Epithelial cell of prostate (primary cell): ENCODE measurements at regions not wholly inside any gene's neighbourhood (a gene's known extent, or its start where the extent isn't known, plus 50 kb on each side); places are given as distances from the start of the nearest gene placed in this dataset.

Experiments
- DNase-seq: peaks from one replicate; pipeline ENCODE4 v3.0.0-alpha.2; 2011; ENCODE audit warnings: low read depth, low spot score
- H3K27ac ChIP-seq: fragments of 450-650 bp; 2 replicates; pipeline ENCODE4 v1.5.1; 2017; ENCODE audit warnings: mild to moderate bottlenecking

GRCh38 chr1:99561952-99562351, 84.0 kb upstream of the PALMD start:
- no peak for DNase-seq
- H3K27ac ChIP-seq: no peak overlapping the region

GRCh38 chr1:99565606-99566289, 80.2 kb upstream of the PALMD start:
- H3K27ac ChIP-seq: peak overlapping the region; percentile 42

GRCh38 chr1:99566290-99567021, 79.5 kb upstream of the PALMD start:
- peak overlapping the region; percentile 42 for H3K27ac ChIP-seq
- no peak for DNase-seq

More at GRCh38 chr1:99565606-99566289, 80.2 kb upstream of the PALMD start:
- DNase-seq: no peak

GRCh38 chr1:99570486-99571089, 75.3 kb upstream of the PALMD start:
- no peak for DNase-seq
- H3K27ac ChIP-seq: no peak overlapping the region

DNA sequence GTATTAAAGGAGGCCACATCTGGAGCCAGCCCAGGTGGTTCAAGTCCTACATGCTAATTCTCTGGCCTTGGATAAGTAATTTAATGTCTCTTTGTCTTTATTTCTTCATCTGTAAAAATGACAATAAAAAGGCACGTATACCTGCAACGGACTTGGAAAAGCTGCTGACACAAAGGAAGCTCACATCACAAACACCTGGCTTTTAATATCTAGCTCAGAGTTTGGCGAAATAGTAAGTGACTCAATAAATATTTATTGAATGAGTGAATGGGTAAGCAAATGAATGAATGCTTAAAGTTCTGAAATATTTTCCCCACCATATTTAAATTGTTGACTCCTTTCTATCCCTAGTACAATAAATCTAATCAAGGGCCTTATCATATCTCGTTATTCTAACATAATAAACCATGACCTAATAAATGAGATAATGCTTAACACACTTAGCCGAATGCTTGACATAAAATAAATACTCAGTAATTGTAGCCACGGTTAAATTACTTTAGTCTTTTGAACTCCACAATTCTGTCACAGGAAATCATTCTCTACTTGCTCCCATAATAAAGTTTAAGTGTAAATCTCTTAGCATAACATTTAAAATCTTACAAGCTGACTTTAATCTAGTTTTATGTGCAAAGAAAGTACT, 74.7 kb upstream of the PALMD start:
- DNase-seq: no peak
- no peak overlapping the region for H3K27ac ChIP-seq

GRCh38 chr1:99573431-99574217, 72.3 kb upstream of the PALMD start:
- no peak overlapping the region for H3K27ac ChIP-seq
- DNase-seq: no peak

DNA sequence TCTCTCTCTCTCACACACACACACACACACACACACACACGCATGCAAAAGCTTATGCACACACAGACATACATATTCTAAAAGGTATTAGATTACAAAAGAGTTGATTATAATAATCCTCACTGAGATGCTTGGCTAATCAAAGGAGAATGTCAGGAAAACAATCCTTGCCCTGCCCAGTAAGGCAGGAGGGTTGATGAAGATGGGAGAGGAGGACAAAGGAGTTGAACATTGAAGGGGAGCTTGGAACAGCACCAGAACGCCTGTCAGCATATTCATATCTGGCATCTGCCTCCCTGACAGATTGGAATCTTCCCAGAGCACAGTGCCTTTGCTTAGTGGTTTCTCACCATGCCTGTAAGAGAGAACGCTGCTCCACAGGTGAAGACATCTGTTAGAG, 68.6 kb upstream of the PALMD start:
- no peak overlapping the region for H3K27ac ChIP-seq
- no peak for DNase-seq

- H3K27ac ChIP-seq: peak overlapping the region; percentile 71
- DNase-seq: no peak
Measured at GRCh38 chr1:99579691-99580172, 66.2 kb upstream of the PALMD start.

GRCh38 chr1:99580451-99580850, 65.5 kb upstream of the PALMD start:
- peak overlapping the region; percentile 71 for H3K27ac ChIP-seq
- peak; percentile 94 for DNase-seq

- H3K27ac ChIP-seq: no peak overlapping the region
- no peak for DNase-seq
Measured at GRCh38 chr1:99587008-99587407, 58.9 kb upstream of the PALMD start.

DNA sequence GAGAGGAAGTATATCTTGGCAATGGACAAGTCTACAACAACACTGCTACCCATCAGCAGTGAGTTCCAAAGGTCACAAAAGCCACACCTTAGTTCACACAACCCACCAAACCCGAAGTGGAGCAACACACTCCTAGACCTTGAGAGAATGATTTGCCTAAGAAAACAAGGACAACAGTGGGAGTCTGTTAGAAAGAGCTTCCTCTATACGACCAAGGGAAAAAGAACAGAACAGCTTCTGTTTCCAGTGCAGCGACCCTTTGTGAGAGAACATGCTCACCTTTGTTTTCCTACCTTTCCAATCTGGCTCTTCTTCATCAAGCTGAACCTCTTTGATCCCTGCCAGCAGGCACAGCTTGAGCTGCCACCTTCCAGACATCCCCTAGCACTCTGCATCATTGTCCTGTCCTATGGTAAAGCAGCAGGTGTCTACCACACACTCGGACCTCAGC, 56.7 kb upstream of the PALMD start:
- H3K27ac ChIP-seq: no peak overlapping the region
- DNase-seq: no peak

- peak overlapping the region; percentile 81 for H3K27ac ChIP-seq
- peak; percentile 82 for DNase-seq
Measured at GRCh38 chr1:99590578-99591209, 55.2 kb upstream of the PALMD start.

GRCh38 chr1:99591886-99592285, 54.0 kb upstream of the PALMD start:
- no peak for DNase-seq
- no peak overlapping the region for H3K27ac ChIP-seq

GRCh38 chr1:99594205-99594604, 51.7 kb upstream of the PALMD start:
- DNase-seq: no peak
- no peak overlapping the region for H3K27ac ChIP-seq

DNA sequence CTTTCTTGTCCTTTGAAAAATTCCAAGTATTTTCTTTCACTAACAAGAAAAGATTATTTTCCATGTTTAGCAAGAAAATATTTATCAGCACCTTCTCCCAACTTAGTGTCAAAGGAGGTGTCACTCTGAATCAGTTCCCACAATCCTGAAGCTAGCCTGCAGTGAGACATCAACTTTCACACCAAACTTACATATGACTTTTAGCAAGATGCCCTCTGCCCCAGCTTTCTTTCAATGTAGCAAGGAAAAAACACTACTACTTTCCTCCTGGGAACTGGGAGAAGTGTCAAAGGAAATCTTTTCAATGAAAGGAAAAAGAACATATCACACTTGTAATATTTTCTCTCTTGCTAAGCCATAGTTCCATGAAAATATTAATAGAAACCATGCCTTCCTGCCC, 50.9 kb upstream of the PALMD start:
- H3K27ac ChIP-seq: no peak overlapping the region
- no peak for DNase-seq

DNA sequence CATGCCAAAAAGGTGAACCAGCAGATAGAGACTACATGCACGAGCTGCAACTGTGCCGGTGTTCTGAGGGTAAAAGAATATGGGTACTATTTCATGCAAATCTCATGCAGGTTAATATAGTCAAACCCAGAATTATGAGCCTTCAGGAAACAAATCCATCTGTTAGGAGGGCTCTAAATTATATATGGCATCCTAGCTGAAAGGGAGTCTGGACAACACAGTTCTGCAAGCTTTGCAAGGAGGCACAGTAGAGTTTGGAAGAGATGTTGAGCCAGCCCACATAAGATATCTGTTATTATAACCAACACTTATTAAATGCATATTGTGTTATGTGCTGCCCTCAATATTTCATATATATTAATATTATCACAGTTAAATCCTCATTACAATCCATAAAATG, 50.5 kb upstream of the PALMD start:
- H3K27ac ChIP-seq: no peak overlapping the region
- DNase-seq: no peak
